Activated T-helper 9 cell treated with anti-CD3 and anti-CD28 coated beads, Interleukin-2, amount 50 U/mL, for 16 hours (primary cell): ENCODE measurements at regions not wholly inside any gene's neighbourhood (a gene's known extent, or its start where the extent isn't known, plus 50 kb on each side); places are given as distances from the start of the nearest gene placed in this dataset.
"Not testable (repeated sequence)": the region's sequence is repeated elsewhere in the genome, so short reads cannot be mapped to it uniquely, and the experiment has no call there.

Experiments used
- DNase-seq: peaks from one replicate; pipeline ENCODE4 v3.0.0-alpha.2; 2020; ENCODE audit warnings: low read depth

DNA sequence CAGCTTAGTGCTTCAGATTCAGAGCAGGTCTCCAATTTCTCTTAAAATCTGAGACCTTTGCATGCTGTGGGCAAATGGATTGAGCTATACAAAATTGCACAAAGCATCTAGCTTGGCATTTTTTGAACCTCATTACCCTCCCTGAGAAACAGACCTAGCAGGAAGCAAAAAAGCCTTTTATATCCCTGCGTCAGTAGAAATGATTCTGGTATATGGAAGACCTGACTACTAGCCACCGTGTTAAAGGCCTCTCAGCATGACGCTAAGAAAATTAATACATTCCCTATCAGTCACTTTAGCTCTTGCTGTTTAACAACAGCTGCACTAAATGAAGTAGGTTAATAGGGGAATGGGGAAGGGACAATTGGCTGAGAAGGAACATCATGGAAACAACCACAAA lies 110.7 kb upstream of the SMLR1 start:
- DNase-seq = no peak

GRCh38 chr6:130717657-130718056 lies 109.5 kb upstream of the SMLR1 start:
- DNase-seq = no peak

DNA sequence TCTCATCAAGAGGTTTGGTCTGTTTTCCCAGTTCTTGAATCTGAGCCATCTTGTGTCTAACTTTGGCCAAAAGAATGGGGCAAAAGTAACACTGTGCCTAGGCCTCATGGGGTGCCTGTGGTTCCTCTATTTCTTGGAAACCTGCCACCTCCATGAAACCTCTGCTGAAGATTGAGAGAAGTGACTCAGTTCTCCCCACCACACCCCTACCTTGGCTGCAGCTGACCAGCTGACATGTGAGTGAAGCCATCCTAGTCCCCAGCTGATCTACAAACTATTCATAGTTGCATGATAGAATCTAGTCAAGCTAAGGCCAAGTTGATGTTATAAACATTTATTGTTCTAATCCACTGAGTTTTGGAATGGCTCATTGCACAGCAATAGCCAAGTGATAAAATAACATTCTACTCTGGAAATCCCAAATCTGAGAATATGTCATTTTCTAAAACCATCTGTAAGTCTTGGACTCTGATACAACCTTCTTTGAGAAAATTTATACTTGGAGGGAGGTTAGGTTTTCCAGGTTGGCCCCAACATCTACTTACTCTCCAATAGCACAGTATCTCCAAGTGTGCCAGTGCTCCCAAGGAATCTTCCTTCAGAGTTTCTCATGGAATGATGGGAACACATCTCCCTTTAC lies 107.0 kb upstream of the SMLR1 start:
- DNase-seq = no peak

DNA sequence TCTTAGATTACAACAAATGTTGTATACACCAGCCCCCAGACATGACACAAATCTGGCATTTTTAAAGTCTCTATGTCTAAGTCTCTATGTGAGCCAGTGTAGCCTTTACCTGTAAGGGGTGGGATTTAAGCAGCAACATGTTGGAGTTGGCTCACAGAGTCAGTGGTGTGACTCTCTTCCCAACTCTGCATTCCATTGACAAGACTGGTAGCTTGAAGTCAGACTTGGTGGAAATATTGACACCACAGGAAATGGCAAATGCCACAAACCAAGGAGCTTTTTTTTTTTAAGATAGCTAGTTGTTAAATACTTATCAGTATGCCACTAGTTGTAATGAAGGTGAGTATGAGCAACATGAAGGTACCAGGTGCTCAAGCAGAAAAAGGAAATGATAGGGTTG lies 103.1 kb upstream of the SMLR1 start:
- no peak for DNase-seq

DNA sequence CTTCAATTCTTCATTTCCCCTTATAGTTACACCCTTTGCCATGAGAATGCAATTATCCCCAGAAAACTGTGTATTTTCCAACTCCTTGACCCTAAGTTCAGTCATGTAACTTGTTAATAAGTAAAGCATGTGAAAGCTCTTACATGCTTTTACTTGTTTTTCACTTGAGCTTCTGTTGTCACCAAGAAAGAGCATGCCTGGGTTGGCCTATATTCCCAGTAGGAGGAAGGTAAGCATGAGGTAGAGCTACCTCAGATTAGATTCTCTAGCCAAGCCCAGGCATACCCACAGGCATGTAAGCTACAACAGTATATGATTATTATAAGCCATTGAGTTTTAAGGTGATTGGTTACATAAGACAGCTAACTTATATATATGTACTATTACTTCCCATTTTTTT lies 101.7 kb upstream of the SMLR1 start:
- no peak for DNase-seq

DNA sequence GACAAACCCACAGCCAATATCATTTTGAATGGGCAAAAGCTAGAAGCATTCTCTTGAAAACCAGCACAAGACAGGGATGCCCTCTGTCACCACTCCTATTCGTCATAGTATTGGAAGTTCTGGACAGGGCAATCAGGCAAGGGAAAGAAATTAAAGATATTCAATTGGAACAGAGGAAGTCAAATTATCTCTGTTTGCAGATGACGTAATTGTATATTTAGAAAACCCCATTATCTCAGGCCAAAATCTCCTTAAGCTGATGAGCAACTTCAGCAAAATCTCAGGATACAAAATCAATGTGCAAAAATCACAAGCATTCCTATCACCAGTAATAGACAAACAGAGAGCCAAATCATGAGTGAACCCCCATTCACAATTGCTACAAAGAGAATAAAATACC lies 99.1 kb upstream of the SMLR1 start:
- not testable (repeated sequence) for DNase-seq

DNA sequence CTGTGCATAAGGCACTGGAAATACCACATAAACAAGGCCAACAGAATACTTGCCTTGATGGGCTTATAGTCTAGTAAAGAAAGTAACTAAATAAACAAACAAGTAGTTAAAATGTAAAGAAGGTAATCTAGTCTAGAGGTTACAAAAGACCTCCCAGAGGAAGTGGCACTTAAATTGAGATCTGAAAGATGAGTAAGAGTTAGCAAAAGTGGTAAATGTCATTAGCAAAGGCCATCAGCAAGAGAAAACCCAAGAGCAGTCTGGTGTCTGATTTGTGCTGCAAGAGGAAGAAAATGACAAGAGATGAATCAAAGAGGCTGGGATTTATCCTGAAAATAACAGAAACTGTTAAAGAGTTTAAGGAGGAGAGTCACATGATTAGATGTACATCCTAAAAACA lies 96.6 kb upstream of the SMLR1 start:
- DNase-seq = no peak

GRCh38 chr6:130734161-130734560 lies 93.0 kb upstream of the SMLR1 start:
- no peak for DNase-seq

GRCh38 chr6:130740308-130740707 lies 86.9 kb upstream of the SMLR1 start:
- no peak for DNase-seq

- DNase-seq = no peak
These were observed 85.0 kb upstream of the SMLR1 start for GRCh38 chr6:130742131-130742681.

DNA sequence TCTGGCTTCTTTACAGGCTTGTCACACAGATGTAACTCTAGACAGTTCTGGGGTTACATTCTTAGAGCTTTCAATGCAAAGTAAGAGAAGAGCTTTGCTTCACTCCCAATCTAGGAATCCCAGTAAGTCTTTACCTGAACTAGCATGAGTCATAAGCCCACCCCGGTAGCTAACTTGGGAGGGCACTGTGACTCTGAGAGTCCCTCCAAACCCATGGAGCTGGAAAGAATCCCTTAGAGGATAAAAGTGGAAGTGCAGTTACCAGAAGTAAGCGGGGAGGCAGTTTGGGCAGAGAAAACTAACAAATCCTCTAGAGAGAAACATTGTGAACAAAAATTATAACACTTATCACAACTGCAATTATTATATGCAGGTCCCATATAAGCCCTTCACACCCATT lies 84.0 kb upstream of the SMLR1 start:
- DNase-seq = no peak

- DNase-seq = no peak
These were observed 82.4 kb upstream of the SMLR1 start for GRCh38 chr6:130744576-130745366.

DNA sequence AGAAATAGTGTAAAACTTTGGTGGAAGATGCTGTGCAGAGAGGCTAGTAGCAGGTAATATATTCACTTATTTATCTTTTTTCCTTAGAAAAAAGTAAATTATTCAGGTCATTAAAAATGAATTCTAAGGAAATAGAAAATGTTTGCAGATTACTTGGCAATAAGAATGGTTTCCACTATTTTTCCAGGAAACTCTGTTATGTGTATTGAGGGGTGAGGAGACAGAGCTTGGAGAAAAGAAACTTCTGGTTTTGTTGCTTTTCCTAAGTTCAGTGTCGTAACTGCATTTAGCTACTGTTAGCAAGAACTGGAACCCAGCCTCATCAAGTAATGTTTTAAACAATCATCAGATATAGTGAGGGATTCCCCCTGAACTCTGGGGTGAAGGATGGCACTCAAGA lies 79.2 kb upstream of the SMLR1 start:
- no peak for DNase-seq

- no peak for DNase-seq
These were observed 77.8 kb upstream of the SMLR1 start for GRCh38 chr6:130749402-130749801.

DNA sequence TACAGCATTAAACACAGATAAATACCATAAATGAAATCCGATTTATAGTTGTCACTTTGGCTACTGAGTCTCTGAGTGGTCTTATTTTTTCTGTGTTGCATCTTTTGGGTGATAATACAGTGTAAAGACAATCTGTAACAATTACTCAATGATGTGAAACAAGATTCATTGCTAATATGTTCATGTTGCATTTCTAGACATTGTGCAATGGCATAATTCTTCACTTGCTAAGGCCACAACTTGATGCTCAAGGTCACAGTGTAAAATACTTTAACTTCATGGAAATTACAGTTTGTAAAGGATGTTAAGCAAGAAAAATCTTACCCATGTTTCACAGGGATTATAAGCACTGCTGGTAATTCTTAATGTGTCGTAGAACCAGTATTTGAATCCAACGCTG lies 74.9 kb upstream of the SMLR1 start:
- DNase-seq = no peak

DNA sequence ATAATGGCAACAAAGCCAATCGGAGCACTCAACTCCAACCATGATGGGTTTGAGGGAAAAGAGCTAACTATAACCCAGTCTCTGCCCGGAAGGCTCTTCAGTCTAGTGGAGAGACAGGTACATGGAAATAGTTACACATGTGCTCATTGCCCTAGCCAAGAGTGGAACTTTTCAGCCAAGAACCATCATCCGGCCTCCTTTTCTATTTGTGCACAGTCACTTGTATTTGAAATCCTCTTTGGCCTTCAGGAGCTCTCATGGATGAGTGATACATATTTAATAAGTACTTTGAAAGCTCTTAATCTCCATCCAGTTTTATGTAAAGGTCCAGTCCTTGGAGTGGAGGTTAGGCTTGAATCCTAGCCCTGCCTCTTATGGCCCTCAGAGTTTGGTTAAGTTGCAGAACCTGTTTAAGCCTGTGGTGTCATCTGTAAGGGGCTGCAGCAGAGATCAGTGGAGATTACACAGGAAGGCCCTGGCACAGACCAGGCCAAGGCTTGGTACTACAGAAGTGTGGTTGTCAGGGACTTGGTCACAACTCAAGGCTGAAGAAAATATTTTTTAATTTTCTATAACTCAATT lies 72.3 kb upstream of the SMLR1 start:
- DNase-seq = no peak

DNA sequence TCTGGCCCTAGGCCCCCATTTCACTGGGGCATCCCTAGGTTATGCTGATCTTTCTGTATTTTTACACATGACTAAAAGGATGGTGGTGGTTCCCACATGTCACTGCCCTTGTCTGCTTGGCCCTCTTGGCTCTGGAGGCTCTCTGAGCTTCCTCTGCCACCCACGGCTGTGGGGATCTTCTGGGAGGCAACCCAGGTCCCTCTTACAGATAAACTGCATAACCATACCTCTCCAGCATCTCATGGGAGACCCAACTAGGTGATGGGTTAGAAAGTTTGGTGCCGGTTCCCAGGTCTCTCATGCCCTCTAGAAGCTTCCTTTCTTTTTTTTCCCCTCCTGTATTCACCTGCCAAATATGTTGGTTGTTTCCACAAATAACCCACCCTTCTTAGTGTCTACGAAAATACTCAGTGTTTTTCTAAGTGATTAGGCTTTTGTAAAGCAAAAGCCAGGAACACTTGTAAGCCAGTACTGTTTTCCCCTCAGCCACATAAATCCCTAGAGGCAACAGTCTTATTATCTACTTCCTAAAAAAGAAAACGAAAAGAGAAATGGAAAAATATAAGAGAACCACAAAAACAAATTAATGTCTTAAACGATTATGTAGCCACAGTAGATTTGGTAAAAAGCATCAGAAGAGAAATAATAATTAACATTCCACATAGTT lies 71.7 kb upstream of the SMLR1 start:
- no peak for DNase-seq

DNA sequence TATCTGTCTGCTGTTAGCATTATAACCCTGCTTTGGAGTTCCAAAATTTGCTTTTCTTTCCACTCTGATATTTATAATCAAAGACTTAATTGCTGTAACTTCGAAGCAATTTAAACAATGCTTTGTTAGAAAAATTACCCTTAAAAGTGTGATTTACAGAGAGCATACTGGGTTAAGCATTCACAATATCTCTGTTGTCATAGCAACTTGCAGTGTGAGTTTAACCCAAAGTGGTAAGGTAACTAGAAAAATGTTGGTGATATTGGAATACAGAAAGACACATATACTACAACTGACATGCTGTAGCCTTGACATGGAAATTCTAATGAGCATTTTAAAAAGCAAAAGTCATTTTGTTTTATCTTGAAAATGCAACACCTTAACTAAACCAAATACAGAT lies 70.4 kb upstream of the SMLR1 start:
- DNase-seq = no peak

- DNase-seq = no peak
These were observed 68.4 kb upstream of the SMLR1 start for GRCh38 chr6:130758813-130759212.

DNA sequence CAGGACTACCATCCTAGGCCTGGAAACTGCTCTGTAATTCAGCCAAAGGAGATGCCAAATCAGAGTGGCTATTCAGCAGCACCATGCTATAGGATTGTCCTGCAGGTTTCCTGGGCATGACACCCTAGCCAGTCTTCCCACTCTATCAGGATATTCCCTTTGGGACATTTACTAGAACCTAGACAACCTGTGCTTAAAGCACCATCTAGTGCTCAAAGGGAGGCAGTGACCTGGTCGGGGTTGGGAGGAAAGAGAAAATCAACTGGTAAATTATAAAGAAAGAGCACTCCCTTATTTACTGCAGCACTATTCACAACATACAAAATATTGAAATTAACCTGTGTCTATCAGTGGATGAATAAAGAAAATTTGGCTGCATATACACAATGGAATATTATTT lies 67.2 kb upstream of the SMLR1 start:
- DNase-seq = no peak

DNA sequence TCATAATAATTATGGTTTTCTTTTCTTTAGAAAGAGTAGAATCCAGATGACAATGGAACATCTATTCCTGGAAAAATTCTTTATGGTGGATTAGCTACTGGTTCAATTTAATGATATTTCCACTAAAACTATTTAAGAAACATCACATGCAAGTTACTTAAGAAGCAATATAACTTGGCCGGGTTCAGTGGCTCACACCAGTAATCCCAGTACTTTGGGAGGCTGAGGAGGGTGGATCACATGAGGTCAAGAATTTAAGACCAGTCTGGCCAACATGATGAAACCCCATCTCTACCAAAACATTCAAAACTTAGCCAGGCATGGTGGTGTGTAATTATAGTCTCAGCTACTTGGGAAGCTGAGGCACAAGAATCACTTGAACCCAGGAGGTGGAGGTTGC lies 65.9 kb upstream of the SMLR1 start:
- DNase-seq = no peak

GRCh38 chr6:130765181-130765727 lies 62.0 kb upstream of the SMLR1 start:
- DNase-seq = no peak
